ENCODE measurements at regions not wholly inside any gene's neighbourhood (a gene's known extent, or its start where the extent isn't known, plus 50 kb on each side); places are given as distances from the start of the nearest gene placed in this dataset.
A peak's percentile ranks its signal among the peaks of the same experiment; 100 is the strongest.
"Not testable (repeated sequence)": the region's sequence is repeated elsewhere in the genome, so short reads cannot be mapped to it uniquely, and the experiment has no call there.

- DNase-seq: no peak
Observed at GRCh38 chr6:11845664-11846577, 67.3 kb upstream of the ADTRP start.

DNA sequence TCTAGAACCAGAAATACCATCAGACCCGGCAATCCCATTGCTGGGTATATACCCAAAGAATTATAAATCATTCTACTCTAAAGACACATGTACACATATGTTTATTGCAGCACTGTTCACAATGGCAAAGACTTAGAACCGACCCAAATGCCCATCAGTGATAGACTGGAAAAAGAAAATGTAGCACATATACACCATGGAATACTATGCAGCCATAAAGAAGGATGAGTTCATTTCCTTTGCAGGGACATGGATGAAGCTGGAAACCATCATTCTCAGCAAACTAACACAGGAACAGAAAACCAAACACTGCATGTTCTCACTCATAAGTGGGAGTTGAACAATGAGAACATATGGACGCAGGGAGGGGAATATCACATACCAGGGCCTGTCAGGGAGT lies 64.2 kb upstream of the ADTRP start:
- DNase-seq: not testable (repeated sequence)

DNA sequence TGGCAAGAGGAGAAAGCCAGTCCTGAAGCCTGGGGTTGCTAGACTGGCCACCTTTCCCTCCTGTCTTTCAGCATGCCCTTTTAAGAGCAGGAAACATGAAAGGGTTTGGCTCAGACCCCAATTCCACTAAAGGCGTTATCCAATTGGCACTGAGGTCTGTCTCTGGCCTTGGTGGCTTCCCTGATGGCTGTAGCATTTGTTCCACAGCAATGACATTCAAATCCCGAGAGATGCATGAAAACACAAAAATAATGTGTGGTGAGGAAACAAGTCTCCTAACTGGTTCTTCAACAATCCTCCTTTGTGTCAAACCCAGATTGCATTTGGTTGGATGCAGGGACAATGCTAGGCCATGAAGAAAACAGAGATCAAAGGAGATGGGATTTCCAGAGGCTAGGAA lies 56.5 kb upstream of the ADTRP start:
- no peak for DNase-seq

DNA sequence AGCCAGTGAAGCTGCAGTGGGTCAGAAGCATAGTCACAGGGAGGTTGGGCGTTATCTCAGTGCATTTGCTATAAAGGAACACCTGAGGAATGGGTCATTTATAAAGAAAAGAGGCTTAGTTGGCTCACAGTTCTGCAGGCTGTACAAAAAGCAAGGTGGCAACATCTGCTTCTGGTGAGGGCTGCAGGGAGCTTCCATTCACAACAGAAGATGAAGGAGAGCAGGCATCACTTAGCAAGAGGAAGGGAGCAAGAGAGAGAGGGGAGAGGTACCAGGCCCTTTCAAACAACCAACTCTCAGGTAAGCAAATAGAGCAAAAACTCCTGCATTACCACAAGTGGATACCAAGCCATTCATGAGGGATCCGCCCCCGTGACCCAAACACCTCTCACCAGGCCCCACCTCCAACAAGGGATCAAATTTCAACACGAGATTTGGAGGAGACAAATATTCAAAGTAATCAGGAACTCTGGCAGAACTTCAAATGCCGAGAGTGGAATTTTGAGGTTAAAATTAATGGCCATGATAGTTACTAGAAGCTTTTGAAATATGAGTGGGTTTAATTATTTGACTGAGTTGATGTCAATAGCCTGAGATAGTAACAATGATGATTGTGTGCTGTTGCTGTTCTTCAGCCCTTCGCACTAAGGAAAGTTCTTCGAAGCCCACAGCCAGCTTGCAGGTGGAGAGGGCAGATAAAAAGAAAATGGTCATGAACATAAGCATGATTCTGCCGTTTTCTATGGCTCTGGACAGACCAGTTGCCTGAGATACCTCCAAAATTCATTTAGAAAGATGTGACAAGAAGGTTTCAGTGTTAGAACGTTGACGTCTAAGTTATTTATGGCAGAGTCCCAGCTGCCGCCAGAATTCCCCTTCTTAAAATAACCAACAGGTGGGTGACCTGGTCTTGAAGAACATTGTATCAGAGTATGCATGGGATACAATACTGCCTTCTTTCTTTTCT lies 55.3 kb upstream of the ADTRP start:
- no peak for DNase-seq

GRCh38 chr6:11831653-11832052 lies 53.0 kb upstream of the ADTRP start:
- DNase-seq: no peak

- DNase-seq: no peak
Observed at GRCh38 chr6:11830520-11830919, 51.9 kb upstream of the ADTRP start.

GRCh38 chr6:11830105-11830504 lies 51.5 kb upstream of the ADTRP start:
- peak; percentile 60 for DNase-seq

- no peak for DNase-seq
Observed at GRCh38 chr6:11828262-11828870, 49.8 kb upstream of the ADTRP start.
